ENCODE measurements at regions not wholly inside any gene's neighbourhood (a gene's known extent, or its start where the extent isn't known, plus 50 kb on each side); places are given as distances from the start of the nearest gene placed in this dataset.

DNA sequence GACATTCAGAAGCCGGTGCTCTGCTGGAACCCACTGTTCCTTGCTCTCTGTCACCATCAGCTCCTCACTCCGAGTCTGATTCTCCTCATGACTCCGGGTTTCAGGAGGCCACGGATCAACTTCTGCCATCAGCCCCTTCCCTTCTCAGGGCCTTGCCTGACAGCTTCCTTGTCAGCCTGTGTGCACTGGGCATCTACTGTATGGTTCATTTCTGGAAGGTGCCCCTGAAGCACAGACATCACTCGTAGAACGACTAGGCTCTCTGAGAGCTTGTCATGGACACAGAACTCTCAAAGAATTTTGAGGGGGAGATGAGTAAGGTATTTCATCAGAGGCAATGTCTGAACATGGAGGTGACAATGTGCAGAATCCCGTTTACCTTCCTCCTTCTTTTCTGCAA, 396.1 kb downstream of the TNS3 start:
- no peak for TF ChIP-seq EZH2phosphoT487 (IDR thresholded peaks at IDR 0.05; ENCODE audit: borderline replicate concordance)
- TF ChIP-seq, protein P1, sequence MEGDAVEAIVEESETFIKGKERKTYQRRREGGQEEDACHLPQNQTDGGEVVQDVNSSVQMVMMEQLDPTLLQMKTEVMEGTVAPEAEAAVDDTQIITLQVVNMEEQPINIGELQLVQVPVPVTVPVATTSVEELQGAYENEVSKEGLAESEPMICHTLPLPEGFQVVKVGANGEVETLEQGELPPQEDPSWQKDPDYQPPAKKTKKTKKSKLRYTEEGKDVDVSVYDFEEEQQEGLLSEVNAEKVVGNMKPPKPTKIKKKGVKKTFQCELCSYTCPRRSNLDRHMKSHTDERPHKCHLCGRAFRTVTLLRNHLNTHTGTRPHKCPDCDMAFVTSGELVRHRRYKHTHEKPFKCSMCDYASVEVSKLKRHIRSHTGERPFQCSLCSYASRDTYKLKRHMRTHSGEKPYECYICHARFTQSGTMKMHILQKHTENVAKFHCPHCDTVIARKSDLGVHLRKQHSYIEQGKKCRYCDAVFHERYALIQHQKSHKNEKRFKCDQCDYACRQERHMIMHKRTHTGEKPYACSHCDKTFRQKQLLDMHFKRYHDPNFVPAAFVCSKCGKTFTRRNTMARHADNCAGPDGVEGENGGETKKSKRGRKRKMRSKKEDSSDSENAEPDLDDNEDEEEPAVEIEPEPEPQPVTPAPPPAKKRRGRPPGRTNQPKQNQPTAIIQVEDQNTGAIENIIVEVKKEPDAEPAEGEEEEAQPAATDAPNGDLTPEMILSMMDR (conservative IDR thresholded peaks at IDR 0.05; ENCODE audit: low read length): no peak
